ENCODE measurements at regions not wholly inside any gene's neighbourhood (a gene's known extent, or its start where the extent isn't known, plus 50 kb on each side); places are given as distances from the start of the nearest gene placed in this dataset.

DNA sequence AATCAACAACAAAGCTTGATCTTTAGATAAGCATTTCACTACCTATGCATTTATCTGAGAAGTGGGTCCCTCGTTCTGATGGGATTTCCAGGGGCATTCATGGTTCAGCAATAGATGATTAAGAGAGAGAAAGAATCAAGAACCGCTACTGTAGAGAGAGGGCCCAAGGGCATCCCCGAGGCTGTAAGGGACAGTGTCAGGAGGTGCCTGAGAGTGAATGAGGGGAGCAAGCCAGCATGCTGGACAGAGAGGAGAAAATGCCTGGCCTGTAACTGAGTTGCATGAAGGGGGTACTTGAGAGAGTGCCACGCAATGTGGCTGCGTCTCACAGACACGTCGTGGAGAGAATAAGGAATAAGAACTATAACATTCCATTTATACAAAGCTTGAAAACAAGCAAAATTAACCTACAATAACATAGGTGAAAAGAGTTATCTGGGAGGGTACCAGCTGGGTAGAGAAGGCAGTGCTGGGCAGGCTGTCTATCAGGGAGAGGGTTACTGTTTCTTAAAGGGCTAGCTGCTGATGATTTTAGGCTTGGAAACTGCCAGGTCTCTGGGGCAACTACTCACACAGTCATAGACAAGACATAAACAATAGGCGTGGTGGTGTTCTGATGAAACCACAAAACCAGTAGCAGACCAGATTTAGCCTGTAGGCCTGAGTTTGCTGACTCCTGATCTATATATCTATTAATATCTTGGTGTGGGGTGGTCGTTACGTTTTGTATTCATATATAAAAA, 374.6 kb upstream of the CFAP20DC start:
- TF ChIP-seq, protein P1, sequence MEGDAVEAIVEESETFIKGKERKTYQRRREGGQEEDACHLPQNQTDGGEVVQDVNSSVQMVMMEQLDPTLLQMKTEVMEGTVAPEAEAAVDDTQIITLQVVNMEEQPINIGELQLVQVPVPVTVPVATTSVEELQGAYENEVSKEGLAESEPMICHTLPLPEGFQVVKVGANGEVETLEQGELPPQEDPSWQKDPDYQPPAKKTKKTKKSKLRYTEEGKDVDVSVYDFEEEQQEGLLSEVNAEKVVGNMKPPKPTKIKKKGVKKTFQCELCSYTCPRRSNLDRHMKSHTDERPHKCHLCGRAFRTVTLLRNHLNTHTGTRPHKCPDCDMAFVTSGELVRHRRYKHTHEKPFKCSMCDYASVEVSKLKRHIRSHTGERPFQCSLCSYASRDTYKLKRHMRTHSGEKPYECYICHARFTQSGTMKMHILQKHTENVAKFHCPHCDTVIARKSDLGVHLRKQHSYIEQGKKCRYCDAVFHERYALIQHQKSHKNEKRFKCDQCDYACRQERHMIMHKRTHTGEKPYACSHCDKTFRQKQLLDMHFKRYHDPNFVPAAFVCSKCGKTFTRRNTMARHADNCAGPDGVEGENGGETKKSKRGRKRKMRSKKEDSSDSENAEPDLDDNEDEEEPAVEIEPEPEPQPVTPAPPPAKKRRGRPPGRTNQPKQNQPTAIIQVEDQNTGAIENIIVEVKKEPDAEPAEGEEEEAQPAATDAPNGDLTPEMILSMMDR (IDR thresholded peaks at IDR 0.05; ENCODE audit: low read depth, low read length) = no peak
- Histone ChIP-seq H3K36me3 (no peaks in the 10 kb centered on the region), H3K27me3 (no peaks in the 10 kb centered on the region), H3K4me1 (ENCODE audit: low read depth) (no peaks in the 10 kb centered on the region), H3K4me3 (no peak overlapping the region), H3K27ac (no peak overlapping the region), H3K9me3 (ENCODE audit: low read depth) (no peaks in the 10 kb centered on the region)
- DNase-seq (ENCODE audit: low read depth in 1 of 2, low spot score in 1 of 2) = peak in 1 of 2 donors; percentile 38

- no peak overlapping the region for H3K27ac ChIP-seq
- no peak for DNase-seq (ENCODE audit: low read depth in 1 of 2, low spot score in 1 of 2)
- no peak overlapping the region for H3K4me3 ChIP-seq
- no peaks in the 10 kb centered on the region for H3K4me1 ChIP-seq (ENCODE audit: low read depth)
- TF ChIP-seq, protein P1 (IDR thresholded peaks at IDR 0.05; ENCODE audit: low read depth, low read length) = no peak
- H3K36me3 ChIP-seq = no peaks in the 10 kb centered on the region
- H3K9me3 ChIP-seq (ENCODE audit: low read depth) = no peaks in the 10 kb centered on the region
- H3K27me3 ChIP-seq = no peaks in the 10 kb centered on the region
Measured at GRCh38 chr3:59423707-59424106, 373.9 kb upstream of the CFAP20DC start.

GRCh38 chr3:59422312-59422711, 372.5 kb upstream of the CFAP20DC start:
- Histone ChIP-seq H3K4me3 (no peak overlapping the region), H3K27ac (no peak overlapping the region), H3K9me3 (ENCODE audit: low read depth) (no peaks in the 10 kb centered on the region), H3K4me1 (ENCODE audit: low read depth) (no peaks in the 10 kb centered on the region), H3K27me3 (no peaks in the 10 kb centered on the region), H3K36me3 (no peaks in the 10 kb centered on the region)
- TF ChIP-seq, protein P1 (IDR thresholded peaks at IDR 0.05; ENCODE audit: low read depth, low read length) = no peak
- DNase-seq (ENCODE audit: low read depth in 1 of 2, low spot score in 1 of 2) = no peak

DNA sequence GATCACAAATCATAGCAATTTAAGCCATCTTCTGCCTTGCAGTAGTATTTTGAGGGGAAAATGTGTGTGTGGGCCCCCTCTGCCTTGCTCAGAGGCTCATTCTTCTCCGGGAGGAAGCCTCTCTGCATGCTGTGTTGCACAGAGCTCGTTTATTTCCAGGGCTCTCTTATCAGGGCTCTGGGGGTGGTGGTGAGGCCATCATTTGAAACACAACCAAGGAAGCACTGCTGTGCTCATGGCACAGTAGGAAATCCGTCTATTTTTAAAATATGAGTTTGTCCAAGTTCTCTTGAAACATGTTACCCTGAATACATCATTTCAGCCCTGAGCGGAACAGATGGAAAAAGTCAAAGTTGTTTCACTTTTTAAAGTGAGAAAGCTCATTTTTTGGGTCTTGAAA, 369.0 kb upstream of the CFAP20DC start:
- Histone ChIP-seq H3K4me3 (no peak overlapping the region), H3K4me1 (ENCODE audit: low read depth) (no peaks in the 10 kb centered on the region), H3K9me3 (ENCODE audit: low read depth) (no peaks in the 10 kb centered on the region), H3K27ac (no peak overlapping the region), H3K36me3 (no peaks in the 10 kb centered on the region), H3K27me3 (no peaks in the 10 kb centered on the region)
- TF ChIP-seq, protein P1 (IDR thresholded peaks at IDR 0.05; ENCODE audit: low read depth, low read length) = no peak
- DNase-seq (ENCODE audit: low read depth in 1 of 2, low spot score in 1 of 2) = no peak

DNA sequence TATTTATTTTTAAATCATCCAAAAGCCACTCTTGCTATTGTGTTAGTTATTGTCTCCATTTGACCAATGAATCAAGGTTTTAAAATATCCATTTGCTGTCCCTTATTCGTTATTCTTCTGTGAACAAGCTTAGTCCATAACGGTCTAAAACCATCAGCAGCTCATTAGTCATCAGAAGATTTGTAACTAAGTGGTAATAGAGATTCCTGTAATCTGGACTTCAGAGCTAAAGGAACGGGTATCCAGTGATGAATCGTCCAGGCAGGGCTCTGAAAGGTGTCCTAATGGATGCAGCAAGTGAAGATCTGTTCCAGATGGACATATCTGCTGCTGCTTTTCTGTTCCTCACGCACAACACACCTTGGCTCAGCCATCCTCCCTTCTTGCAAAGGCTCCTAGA, 362.7 kb upstream of the CFAP20DC start:
- no peak for DNase-seq (ENCODE audit: low read depth in 1 of 2, low spot score in 1 of 2)
- no peaks in the 10 kb centered on the region for H3K4me1 ChIP-seq (ENCODE audit: low read depth)
- no peaks in the 10 kb centered on the region for H3K27me3 ChIP-seq
- TF ChIP-seq, protein P1 (IDR thresholded peaks at IDR 0.05; ENCODE audit: low read depth, low read length) = no peak
- no peak overlapping the region for H3K4me3 ChIP-seq
- H3K27ac ChIP-seq = no peak overlapping the region
- H3K9me3 ChIP-seq (ENCODE audit: low read depth) = no peaks in the 10 kb centered on the region
- H3K36me3 ChIP-seq = no peaks in the 10 kb centered on the region

Measured in cardiac muscle cell (in vitro differentiated cells and primary cell).